ENCODE measurements at regions not wholly inside any gene's neighbourhood (a gene's known extent, or its start where the extent isn't known, plus 50 kb on each side); places are given as distances from the start of the nearest gene placed in this dataset.

- intact Hi-C loops (cut with micrococcal nuclease) = loop anchor here (1.0 kb wide), 1 partner anchor 15 kb away; no protein-coding TSS in a partner anchor
- H3K27me3 ChIP-seq (ENCODE audit: control insufficient read depth, insufficient read depth, low read length) = peaks cover 5% of the 10 kb centered on the region; the same call in 1 of the 2 replicates
- no peak overlapping the region for H2BK120ac ChIP-seq (ENCODE audit: low read depth, low read length)
- BruUV-seq (replicated peaks) = no TSS peak
- no peaks in the 10 kb centered on the region for H3K36me3 ChIP-seq (ENCODE audit: control insufficient read depth, insufficient read depth, low read length)
- no peak overlapping the region for H4K5ac ChIP-seq (ENCODE audit: low read depth, low read length)
- ATAC-seq (ENCODE audit: low read depth) (no peak), DNase-seq (no peak)
- no peak overlapping the region for H4K8ac ChIP-seq (ENCODE audit: low read depth in 2 of 2, low read length in 2 of 2)
- no peak overlapping the region for H2BK5ac ChIP-seq (ENCODE audit: low read depth, low read length, poor library complexity, severe bottlenecking)
- H3K4me3 ChIP-seq (ENCODE audit: insufficient read depth, low read depth, low read length) = no peak overlapping the region
- H3K18ac ChIP-seq (ENCODE audit: low read depth, low read length) = no peak overlapping the region
- no peak overlapping the region for H2AK5ac ChIP-seq (ENCODE audit: low read depth, low read length)
- no peak overlapping the region for H4K91ac ChIP-seq (ENCODE audit: insufficient read depth, low read depth, low read length)
- no peak overlapping the region for H3K14ac ChIP-seq (replicated peaks; ENCODE audit: low read depth, low read length)
- no peak overlapping the region for H3K23ac ChIP-seq (ENCODE audit: low read depth, low read length)
- TF ChIP-seq MAZ (IDR thresholded peaks at IDR 0.05; ENCODE audit: borderline replicate concordance, low read depth, low read length) = no peak
- TF ChIP-seq NFE2L2 (IDR thresholded peaks at IDR 0.05; ENCODE audit: low read depth, low read length) = no peak
- TF ChIP-seq POLR2A (IDR thresholded peaks at IDR 0.05; ENCODE audit: low read depth, low read length) = no peak
- TF ChIP-seq MXI1 (IDR thresholded peaks at IDR 0.05; ENCODE audit: borderline replicate concordance, low read depth, low read length) = no peak
- TF ChIP-seq BHLHE40 (IDR thresholded peaks at IDR 0.05; ENCODE audit: low read depth, low read length) = no peak
- no peak for TF ChIP-seq FOS (IDR thresholded peaks at IDR 0.05; ENCODE audit: low read depth, low read length)
- TF ChIP-seq CTCF (conservative IDR thresholded peaks at IDR 0.05; ENCODE audit: low read depth, low read length) = no peak
- no peak for TF ChIP-seq RAD21 (IDR thresholded peaks at IDR 0.05; ENCODE audit: low read length)
- no peak for TF ChIP-seq RCOR1 (IDR thresholded peaks at IDR 0.05; ENCODE audit: insufficient replicate concordance, low read length)
- no peak for TF ChIP-seq CHD1 (IDR thresholded peaks at IDR 0.05; ENCODE audit: low read depth, low read length)
- no peak for TF ChIP-seq RFX5 (IDR thresholded peaks at IDR 0.05; ENCODE audit: low read depth, low read length)
- TF ChIP-seq CEBPB (IDR thresholded peaks at IDR 0.05; ENCODE audit: low read depth, low read length) = no peak
- no peak for TF ChIP-seq USF2 (IDR thresholded peaks at IDR 0.05; ENCODE audit: low read depth, low read length)
- no peak for TF ChIP-seq MAFK (IDR thresholded peaks at IDR 0.05; ENCODE audit: low read depth, low read length)
- TF ChIP-seq SMC3 (IDR thresholded peaks at IDR 0.05; ENCODE audit: low read depth, low read length) = no peak
- TF ChIP-seq, protein P1, sequence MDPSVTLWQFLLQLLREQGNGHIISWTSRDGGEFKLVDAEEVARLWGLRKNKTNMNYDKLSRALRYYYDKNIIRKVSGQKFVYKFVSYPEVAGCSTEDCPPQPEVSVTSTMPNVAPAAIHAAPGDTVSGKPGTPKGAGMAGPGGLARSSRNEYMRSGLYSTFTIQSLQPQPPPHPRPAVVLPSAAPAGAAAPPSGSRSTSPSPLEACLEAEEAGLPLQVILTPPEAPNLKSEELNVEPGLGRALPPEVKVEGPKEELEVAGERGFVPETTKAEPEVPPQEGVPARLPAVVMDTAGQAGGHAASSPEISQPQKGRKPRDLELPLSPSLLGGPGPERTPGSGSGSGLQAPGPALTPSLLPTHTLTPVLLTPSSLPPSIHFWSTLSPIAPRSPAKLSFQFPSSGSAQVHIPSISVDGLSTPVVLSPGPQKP (IDR thresholded peaks at IDR 0.05; ENCODE audit: borderline replicate concordance, low read depth, low read length) = no peak
- in situ Hi-C loops (cut with MboI; ENCODE audit: low sequenced_read_pairs) = no loop called here
- no peaks in the 10 kb centered on the region for H3K79me1 ChIP-seq (ENCODE audit: low read depth in 1 of 2, low read length in 2 of 2)
- no peak overlapping the region for H3K27ac ChIP-seq (ENCODE audit: insufficient read depth, low read length)
- H3K9me3 ChIP-seq (ENCODE audit: control insufficient read depth, insufficient read depth, low read length) = no peaks in the 10 kb centered on the region
- no CpG with 5 or more reads among the region's 7 CpGs for WGBS, 2 experiments (ENCODE audit: extremely low coverage in 2 of 2, insufficient read length in 1 of 2)
- no peak overlapping the region for H3K56ac ChIP-seq (ENCODE audit: extremely low read depth, insufficient read depth, low read length)
- H2AFZ ChIP-seq (replicated peaks; ENCODE audit: low read length, poor library complexity) = no peak overlapping the region
- H2BK20ac ChIP-seq (ENCODE audit: low read depth, low read length) = no peak overlapping the region
- no peaks in the 10 kb centered on the region for H4K20me1 ChIP-seq (ENCODE audit: insufficient read depth, low read length)
- H3K4me1 ChIP-seq (ENCODE audit: control insufficient read depth, insufficient read depth, low read length) = no peaks in the 10 kb centered on the region
- POLR2A ChIA-PET (ENCODE audit: unreplicated experiment) = no interaction called here
- H2BK15ac ChIP-seq (ENCODE audit: low read depth, low read length) = no peak overlapping the region
- no peaks in the 10 kb centered on the region for H3K9me1 ChIP-seq (ENCODE audit: insufficient read depth, low read length)
- H2AK9ac ChIP-seq (replicated peaks; ENCODE audit: low read depth, low read length, poor library complexity) = no peak overlapping the region
- H3K4ac ChIP-seq (ENCODE audit: low read depth, low read length) = no peak overlapping the region
- H3K4me2 ChIP-seq (ENCODE audit: low read depth, low read length) = no peak overlapping the region
- dilution Hi-C loops (cut with HindIII; ENCODE audit: low sequenced_read_pairs, unreplicated experiment) = no loop called here
- CTCF ChIA-PET = no interaction called here
- no peak overlapping the region for H3K9ac ChIP-seq (ENCODE audit: low read depth, low read length)
Observed at GRCh38 chr20:23299673-23300050, 50.9 kb upstream of the NXT1 start.
